GM20000 (cell line): ENCODE measurements at regions not wholly inside any gene's neighbourhood (a gene's known extent, or its start where the extent isn't known, plus 50 kb on each side); places are given as distances from the start of the nearest gene placed in this dataset.
"Not testable (repeated sequence)": the region's sequence is repeated elsewhere in the genome, so short reads cannot be mapped to it uniquely, and the experiment has no call there.

Source experiments
- DNase-seq: peaks from one replicate; pipeline ENCODE4 v3.0.0; 2012; ENCODE audit warnings: low spot score
- TF ChIP-seq, protein P1 (sequence below): IDR thresholded peaks from 2 replicates; pipeline ENCODE4 v1.5.1; 2012; ENCODE audit warnings: mild to moderate bottlenecking, control low read depth; ENCODE audit errors: extremely low read depth, missing control alignments

DNA sequence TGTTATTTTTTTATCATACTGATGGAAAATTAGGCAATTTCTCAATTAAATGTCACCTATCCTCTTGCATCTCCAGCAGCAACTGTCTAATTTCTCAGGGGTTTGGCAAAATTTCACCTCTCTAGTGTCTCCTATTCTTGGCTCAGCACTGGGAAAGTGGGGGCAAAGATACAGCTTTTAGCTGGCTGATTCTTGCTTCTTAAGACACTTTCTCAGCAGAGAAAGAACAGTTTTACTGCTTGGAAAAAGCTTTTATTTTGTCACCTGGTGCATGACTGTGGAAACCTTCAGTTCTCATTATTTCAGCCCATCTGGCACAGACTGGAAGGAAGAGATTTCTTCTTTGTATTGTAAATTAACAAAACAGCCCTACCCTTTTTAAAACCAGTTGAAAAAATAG, 283.6 kb upstream of the SGCD start:
- TF ChIP-seq, protein P1, sequence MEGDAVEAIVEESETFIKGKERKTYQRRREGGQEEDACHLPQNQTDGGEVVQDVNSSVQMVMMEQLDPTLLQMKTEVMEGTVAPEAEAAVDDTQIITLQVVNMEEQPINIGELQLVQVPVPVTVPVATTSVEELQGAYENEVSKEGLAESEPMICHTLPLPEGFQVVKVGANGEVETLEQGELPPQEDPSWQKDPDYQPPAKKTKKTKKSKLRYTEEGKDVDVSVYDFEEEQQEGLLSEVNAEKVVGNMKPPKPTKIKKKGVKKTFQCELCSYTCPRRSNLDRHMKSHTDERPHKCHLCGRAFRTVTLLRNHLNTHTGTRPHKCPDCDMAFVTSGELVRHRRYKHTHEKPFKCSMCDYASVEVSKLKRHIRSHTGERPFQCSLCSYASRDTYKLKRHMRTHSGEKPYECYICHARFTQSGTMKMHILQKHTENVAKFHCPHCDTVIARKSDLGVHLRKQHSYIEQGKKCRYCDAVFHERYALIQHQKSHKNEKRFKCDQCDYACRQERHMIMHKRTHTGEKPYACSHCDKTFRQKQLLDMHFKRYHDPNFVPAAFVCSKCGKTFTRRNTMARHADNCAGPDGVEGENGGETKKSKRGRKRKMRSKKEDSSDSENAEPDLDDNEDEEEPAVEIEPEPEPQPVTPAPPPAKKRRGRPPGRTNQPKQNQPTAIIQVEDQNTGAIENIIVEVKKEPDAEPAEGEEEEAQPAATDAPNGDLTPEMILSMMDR = no peak
- no peak for DNase-seq

DNA sequence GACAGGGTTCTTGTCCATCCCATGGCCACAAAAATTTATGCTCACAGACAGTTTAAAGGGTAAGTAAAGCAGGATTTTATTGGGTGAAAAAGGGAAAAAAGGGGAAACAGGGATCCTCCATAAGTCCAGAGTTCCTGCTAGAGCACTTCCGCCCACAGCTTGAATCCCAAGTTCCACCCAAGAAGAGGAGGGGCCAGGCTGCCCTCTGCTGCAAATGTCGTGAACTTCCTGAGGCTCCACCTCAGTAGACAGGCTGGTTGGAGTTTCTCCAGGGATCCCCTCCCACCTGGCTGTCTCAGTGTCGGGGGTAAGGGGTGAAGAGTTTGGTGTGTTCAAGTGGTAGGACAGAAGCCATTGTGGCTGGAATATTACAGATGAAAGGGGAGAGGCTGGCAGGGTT, 275.0 kb upstream of the SGCD start:
- TF ChIP-seq, protein P1 = no peak
- no peak for DNase-seq

DNA sequence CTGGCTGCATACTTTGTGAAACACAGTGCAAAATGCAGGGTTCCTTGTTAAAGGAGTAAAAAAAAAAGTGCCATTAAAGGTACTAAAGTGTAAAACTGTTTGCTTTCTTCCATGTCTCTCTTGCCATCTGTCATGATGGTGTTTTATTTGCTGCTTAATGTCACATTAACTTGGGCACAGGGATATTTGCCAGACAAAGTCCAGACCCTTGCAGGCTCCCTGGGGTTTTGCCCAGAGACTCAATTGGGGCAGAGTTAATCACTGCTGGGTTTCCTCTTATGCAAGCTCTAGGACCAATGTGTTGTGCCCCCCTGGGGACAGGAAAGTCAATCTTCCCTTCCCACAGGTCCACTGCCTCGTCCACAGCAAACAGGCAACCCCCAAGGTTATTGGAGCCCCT, 274.3 kb upstream of the SGCD start:
- TF ChIP-seq, protein P1 = no peak
- no peak for DNase-seq

DNA sequence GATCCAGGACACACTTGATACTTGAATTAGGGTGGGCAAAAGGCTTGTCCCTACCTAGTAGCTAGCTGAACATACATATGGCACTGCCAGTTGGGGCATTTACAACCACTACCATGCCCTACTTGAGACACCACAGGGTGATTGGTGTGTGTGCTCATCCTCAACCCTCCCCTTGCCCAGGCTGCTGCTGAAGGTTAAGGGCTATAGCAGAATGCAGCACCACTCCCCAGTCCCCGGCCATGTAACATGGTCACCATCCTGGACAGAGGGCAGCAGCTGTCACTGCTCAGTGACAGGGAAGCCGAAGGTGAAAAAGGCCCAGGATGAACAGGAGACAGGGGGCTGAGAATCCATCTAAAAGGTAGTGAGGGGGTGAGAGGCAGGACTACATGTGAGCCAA, 273.9 kb upstream of the SGCD start:
- DNase-seq = no peak
- TF ChIP-seq, protein P1 = no peak

DNA sequence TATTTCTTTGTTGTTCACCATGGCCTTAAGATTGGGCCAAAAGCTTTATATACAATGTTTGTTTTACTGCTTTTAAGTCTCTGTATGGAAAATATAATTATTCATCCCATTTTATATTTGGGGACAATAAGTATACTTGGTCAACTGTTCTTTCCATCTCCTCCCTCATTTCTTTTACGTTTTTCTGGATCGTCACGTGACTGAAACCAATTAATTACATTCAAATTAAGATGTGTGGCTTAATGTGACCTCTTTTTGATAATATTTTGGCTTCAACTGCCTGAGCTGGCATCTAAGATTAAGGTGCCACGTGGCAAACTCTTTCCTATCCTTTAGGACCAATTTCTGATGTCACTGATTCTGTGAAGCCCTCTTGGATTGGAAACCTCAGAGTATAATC, 250.1 kb upstream of the SGCD start:
- TF ChIP-seq, protein P1 = no peak
- DNase-seq = no peak

DNA sequence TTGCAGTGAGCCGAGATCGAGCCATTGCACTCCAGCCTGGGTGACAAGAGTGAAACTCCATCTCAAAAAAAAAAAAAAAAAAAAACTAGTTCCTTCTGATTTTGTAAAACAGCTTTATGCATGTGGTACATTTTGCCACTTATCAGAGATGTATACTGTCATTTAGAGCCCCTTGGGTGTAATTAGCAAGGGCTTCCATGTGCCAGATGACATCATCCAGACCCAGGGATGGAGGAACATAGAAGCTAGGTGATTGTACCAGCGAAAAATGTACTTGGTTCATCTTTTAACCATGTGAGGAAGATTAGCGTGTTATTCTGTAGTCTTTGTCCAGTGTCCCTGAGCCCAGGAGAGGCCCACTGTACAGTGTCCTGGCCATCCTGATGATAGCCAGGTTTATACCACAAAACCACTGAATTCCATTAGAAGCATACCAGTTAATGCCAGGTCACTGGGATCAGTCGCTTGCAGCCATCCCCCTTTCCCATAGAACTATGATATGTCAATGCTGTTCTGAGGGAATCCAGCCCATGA, 239.3 kb upstream of the SGCD start:
- DNase-seq = no peak
- TF ChIP-seq, protein P1 = no peak

DNA sequence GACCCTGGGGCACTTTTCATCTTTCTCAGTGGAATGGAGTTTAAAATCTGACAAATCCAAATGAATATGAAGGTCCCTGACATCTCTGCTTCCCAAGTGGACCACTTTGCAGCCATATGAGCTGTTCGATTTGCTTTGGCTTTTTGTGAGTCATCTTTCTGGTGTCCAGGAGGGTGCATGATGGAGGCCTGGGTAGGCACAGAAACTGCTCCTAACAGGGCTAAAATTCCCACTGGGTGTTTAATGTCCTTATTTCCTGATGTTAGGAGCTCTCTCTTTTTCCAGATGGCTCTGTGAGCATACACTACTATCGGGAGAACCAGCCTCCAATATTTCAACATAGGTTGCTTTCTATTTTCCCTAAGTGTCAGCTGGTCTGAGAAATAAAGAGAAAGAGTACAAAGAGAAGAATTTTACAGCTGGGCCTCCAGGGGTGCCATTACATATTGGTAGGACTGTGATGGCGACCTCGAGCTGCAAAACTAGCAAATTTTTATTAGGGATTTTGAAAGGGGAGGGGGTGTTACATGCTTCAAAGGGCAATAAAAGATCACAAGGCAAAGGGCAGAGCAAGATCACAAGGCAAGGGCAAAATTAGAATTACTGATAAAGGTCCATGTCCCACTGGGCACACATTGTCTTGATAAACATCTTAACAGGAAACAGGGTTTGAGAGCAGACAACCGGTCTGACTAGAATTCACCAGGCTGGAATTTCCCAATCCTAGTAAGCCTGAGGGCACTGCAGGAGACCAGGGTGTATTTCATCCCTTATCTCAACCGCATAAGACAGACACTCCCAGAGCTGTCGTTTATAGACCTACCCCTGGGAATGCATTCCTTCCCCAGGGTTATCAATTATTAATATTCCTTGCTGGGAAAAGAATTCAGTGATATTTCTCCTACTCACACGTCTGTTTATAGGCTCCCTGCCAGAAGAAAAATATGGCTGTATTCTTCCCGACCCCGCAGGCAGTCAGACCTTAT, 236.7 kb upstream of the SGCD start:
- DNase-seq = not testable (repeated sequence)

DNA sequence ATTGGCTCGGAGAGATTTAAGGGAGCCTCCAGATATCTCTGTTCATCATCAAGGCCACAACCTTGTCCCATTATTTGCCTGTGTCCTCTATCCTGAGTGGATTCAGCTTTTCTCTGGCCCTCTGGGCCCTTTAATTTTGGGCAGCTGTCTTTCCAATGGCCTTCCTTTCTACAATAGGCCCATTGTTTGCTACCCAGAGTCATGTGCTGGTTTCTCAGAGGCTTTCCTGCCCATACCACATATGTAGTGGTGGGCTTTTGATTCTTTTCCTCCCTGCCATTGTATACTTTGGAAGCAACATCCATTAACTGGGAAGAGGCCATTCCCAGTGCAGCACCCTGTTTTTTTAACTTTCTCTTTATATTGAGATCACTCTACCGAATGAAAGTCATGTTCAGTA, 233.9 kb upstream of the SGCD start:
- TF ChIP-seq, protein P1 = no peak
- DNase-seq = no peak
